BLaER1 treated with 17β-estradiol and CSF1 and Interleukin-3, amounts not matched to agents 10 nM and 100 nM (cell line): ENCODE measurements at regions not wholly inside any gene's neighbourhood (a gene's known extent, or its start where the extent isn't known, plus 50 kb on each side); places are given as distances from the start of the nearest gene placed in this dataset.

Source experiments
- H3K27ac ChIP-seq, 11 experiments: shearing (Covaris generic); formaldehyde crosslinking; 2 replicates each; pipeline ENCODE4 v1.8.1; 2022
- H3K27me3 ChIP-seq, 11 experiments: shearing (Covaris generic); formaldehyde crosslinking; 2 replicates each; pipeline ENCODE4 v1.8.1; 2022
- H3K36me3 ChIP-seq, 11 experiments: shearing (Covaris generic); formaldehyde crosslinking; 2 replicates each; pipeline ENCODE4 v1.8.1; 2022
- H3K4me1 ChIP-seq, 10 experiments: shearing (Covaris generic); formaldehyde crosslinking; 2 replicates each; pipeline ENCODE4 v1.8.1; 2022
- H3K4me2 ChIP-seq, 11 experiments: shearing (Covaris generic); formaldehyde crosslinking; 2 replicates each; pipeline ENCODE4 v1.8.1; 2022
- H3K4me3 ChIP-seq, 10 experiments: shearing (Covaris generic); formaldehyde crosslinking; 2 replicates each; pipeline ENCODE4 v1.8.1; 2022
- H3K9ac ChIP-seq, 11 experiments: shearing (Covaris generic); formaldehyde crosslinking; 2 replicates each; pipeline ENCODE4 v1.8.1; 2022
- H3K9me3 ChIP-seq, 11 experiments: shearing (Covaris generic); formaldehyde crosslinking; replicated peaks in 1 of 11; 2 replicates each; pipeline ENCODE4 v1.8.1; 2022
- H4K20me1 ChIP-seq, 11 experiments: shearing (Covaris generic); formaldehyde crosslinking; 2 replicates each; pipeline ENCODE4 v1.8.1; 2022
- Cebpa-rat ChIP-seq, 11 experiments: shearing (Covaris generic); IDR thresholded peaks; 2 replicates each; pipeline ENCODE4 v1.8.1; 2022

DNA sequence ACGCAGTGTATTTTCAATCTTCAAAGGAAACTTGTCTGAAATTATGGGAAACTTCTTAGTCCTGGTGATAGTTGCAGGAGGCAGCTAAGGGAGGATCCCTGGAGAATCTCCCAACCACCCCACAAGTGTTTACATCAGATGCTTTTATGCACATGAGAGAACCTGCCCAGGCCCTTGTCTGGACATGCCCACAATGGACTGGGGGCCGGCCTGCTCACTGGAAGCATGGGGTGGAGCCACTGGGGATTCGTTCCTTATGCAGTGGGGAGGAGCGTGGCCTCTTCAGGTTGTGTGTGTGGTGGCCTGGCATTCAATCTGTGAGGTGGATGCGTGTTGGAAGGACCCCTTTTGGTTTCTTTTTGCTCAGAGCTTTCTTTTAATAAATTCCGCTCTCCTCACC, 398.7 kb upstream of the PPP1R2C start:
- peaks cover 8 to 57% (median 19%) of the 10 kb centered on the region in 11 experiments; a peak in 20 of 22 replicates for H3K9me3 ChIP-seq

DNA sequence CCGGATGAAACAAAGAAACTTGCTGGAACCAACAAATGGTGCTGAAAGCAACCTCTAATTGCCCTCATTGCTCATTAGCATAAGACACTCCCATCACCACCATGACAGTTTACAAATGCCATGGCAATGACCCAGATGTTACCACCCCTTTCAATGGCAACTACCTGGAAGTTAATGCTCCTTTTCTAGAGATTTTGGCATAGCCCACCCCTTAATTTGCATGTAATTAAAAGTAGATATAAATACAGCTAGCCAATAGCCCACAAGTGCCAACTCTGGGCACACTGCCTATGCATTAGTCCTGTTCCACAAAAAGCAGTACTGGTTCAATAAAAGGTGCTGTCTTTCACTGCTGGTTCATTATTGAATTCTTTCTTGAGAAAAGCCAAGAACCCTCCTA, 410.3 kb upstream of the PPP1R2C start:
- no peak for TF ChIP-seq Cebpa-rat (IDR thresholded peaks at IDR 0.05)
- H3K27ac ChIP-seq: no peak overlapping the region
- H4K20me1 ChIP-seq: no peaks in the 10 kb centered on the region
- peaks cover 81 to 100% (median 97%) of the 10 kb centered on the region in 11 experiments for H3K27me3 ChIP-seq
- H3K9me3 ChIP-seq: peaks cover 0 to 23% (median 9%) of the 10 kb centered on the region in 11 experiments; a peak in 9 of 22 replicates
- no peak overlapping the region for H3K9ac ChIP-seq
- H3K36me3 ChIP-seq: no peaks in the 10 kb centered on the region
- no peak overlapping the region for H3K4me3 ChIP-seq
- no peaks in the 10 kb centered on the region for H3K4me1 ChIP-seq
- H3K4me2 ChIP-seq: no peak overlapping the region

More for the DNA sequence above, 398.7 kb upstream of the PPP1R2C start:
- no peaks in the 10 kb centered on the region for H4K20me1 ChIP-seq
- H3K27ac ChIP-seq: no peak overlapping the region
- H3K4me3 ChIP-seq: no peak overlapping the region
- no peak overlapping the region for H3K4me2 ChIP-seq
- H3K27me3 ChIP-seq: peaks cover 51 to 84% (median 78%) of the 10 kb centered on the region in 11 experiments
- H3K36me3 ChIP-seq: no peaks in the 10 kb centered on the region
- H3K4me1 ChIP-seq: peaks cover 0 to 6% (median 2%) of the 10 kb centered on the region in 10 experiments; a peak in 3 of 20 replicates
- no peak overlapping the region for H3K9ac ChIP-seq
- no peak for TF ChIP-seq Cebpa-rat (IDR thresholded peaks at IDR 0.05)

DNA sequence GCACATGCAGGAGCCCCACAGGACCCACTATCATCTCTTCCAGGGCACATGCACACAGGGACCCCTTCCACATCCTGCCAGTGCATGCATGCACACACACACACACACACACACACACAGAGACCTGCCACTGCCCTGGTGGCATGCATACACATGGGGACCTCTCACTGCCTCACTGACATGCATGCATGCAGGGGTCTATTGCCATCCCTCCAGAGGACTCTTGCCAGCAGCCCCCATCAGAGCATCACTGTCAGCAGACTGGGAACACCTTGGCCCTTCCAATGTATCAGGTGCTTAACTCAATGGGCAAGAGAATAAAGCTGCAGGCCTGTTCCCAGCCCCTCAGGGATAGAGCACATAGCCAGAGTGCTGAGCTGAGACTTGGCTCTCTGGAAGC, 433.6 kb upstream of the PPP1R2C start:
- no peak overlapping the region for H3K9ac ChIP-seq
- H3K4me1 ChIP-seq: no peaks in the 10 kb centered on the region
- no peaks in the 10 kb centered on the region for H3K36me3 ChIP-seq
- H4K20me1 ChIP-seq: no peaks in the 10 kb centered on the region
- H3K27me3 ChIP-seq: peaks cover 76 to 100% (median 97%) of the 10 kb centered on the region in 11 experiments; a peak in 21 of 22 replicates
- peaks cover 31 to 60% (median 41%) of the 10 kb centered on the region in 11 experiments for H3K9me3 ChIP-seq
- no peak overlapping the region for H3K4me3 ChIP-seq
- H3K27ac ChIP-seq: no peak overlapping the region
- no peak overlapping the region for H3K4me2 ChIP-seq
- no peak for TF ChIP-seq Cebpa-rat (IDR thresholded peaks at IDR 0.05)

DNA sequence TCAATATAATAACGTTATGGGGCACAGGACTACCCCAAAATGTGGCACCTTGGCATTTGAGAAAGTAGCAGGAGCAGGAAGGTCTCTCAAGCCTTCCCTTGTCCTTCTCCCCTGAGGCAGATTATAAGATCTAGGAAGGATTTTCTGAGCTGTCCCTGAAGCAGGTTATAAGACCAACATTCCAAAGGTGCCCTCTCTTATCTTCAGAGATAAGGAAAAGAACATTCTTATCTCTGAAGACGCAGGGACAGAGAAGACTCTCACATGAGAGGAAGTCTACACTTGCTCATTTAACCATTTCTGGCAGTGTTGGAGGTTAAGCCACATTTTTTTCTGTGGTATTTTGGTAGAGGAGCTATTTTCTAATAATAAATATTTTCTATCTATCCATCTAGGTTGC, 437.9 kb upstream of the MAOA start:
- H3K9ac ChIP-seq: no peak overlapping the region
- peaks cover 17 to 37% (median 22%) of the 10 kb centered on the region in 11 experiments; a peak in 20 of 22 replicates for H3K9me3 ChIP-seq
- H3K36me3 ChIP-seq: no peaks in the 10 kb centered on the region
- H3K27ac ChIP-seq: no peak overlapping the region
- peaks cover 52 to 94% (median 82%) of the 10 kb centered on the region in 11 experiments for H3K27me3 ChIP-seq
- H4K20me1 ChIP-seq: no peaks in the 10 kb centered on the region; a peak in 1 of 22 replicates
- H3K4me2 ChIP-seq: no peak overlapping the region
- H3K4me1 ChIP-seq: no peaks in the 10 kb centered on the region
- no peak for TF ChIP-seq Cebpa-rat (IDR thresholded peaks at IDR 0.05)
- no peak overlapping the region for H3K4me3 ChIP-seq

DNA sequence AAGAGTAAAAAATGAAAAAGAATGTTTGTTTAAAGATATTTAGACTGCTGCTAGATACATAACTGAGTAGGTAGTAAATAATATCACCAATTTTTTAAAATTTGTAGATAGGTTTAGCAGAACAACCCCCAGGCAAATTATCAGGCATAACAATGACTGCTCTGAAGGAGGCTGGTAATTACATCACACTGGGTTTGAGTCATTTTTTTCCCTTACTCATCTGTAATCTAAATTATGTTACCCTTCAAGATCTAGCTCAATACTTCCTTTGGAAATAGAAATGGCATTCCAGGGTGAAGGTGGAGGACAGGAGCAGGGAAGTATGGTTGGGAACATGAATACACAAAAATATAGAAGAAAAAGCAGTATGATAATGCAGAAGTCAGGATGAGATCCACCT, 431.6 kb upstream of the MAOA start:
- H3K27me3 ChIP-seq: peaks cover 68 to 97% (median 90%) of the 10 kb centered on the region in 11 experiments
- H3K9me3 ChIP-seq: no peaks in the 10 kb centered on the region
- H3K4me2 ChIP-seq: no peak overlapping the region
- TF ChIP-seq Cebpa-rat (IDR thresholded peaks at IDR 0.05): no peak
- no peak overlapping the region for H3K27ac ChIP-seq
- no peak overlapping the region for H3K9ac ChIP-seq
- no peak overlapping the region for H3K4me3 ChIP-seq
- no peaks in the 10 kb centered on the region; a peak in 1 of 22 replicates for H4K20me1 ChIP-seq
- no peaks in the 10 kb centered on the region for H3K36me3 ChIP-seq
- H3K4me1 ChIP-seq: no peaks in the 10 kb centered on the region

DNA sequence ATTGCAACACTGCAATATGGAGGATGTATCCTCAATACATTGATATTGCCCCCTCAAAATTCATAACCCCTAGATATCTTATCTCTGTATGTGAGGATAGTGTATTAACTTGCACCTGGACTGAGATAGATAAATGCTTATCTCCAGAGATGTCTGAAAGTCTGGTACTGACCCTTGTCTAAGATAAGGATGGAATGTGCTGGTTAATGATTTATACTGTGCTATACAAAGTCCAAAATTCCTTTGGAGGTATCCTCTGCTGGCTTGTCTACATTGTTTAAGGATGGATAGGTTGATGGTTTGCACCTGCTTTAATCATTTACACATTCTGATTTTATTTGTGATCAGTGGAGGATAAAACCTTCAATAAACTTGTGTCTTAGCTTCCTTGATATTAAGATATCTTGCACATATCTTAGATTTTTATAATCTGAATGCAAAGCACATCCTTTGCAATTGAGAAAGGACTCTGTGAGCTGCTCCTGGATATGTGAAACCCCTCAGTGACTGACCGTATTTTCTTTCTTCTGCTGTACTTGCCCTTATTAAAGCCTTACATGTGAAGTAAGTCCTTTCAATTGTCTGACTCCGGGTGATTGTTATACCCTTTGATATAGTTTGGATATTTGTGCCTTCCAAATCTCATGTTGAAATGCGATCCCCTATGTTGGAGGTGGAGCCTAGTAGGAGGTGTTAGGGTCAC, 430.3 kb upstream of the MAOA start:
- Histone ChIP-seq H3K27me3 (peaks cover 73 to 97% (median 90%) of the 10 kb centered on the region in 11 experiments), H3K27ac (no peak overlapping the region), H3K9ac (no peak overlapping the region), H3K36me3 (no peaks in the 10 kb centered on the region), H3K4me3 (no peak overlapping the region), H4K20me1 (no peaks in the 10 kb centered on the region), H3K9me3 (no peaks in the 10 kb centered on the region), H3K4me1 (no peaks in the 10 kb centered on the region), H3K4me2 (no peak overlapping the region)
- no peak for TF ChIP-seq Cebpa-rat (IDR thresholded peaks at IDR 0.05)

DNA sequence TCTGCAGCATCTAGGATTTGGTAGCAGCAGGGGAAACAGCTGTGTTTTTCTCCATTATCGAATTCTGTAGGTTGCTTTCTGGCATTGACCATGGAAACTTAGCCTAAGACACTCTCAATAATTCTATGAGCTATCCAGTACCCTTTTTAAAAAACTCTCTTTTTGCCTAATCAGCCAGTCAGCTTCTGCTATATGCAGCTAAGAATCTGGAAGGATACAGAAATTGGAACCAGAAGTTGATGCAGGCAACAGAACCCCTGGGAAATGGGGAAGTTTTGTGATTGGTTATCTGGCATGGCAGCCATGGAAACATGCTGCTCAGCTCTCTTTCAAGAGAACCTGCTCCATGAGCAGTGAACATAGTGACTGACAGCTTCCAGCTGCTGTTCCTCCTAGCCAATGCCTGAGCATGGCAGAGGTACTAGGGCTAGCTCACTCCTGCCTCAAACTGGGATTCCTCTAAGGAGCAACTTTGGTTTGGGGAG, 417.6 kb upstream of the MAOA start:
- Histone ChIP-seq H3K4me3 (no peak overlapping the region), H3K27ac (no peak overlapping the region), H4K20me1 (no peaks in the 10 kb centered on the region), H3K9ac (no peak overlapping the region), H3K36me3 (no peaks in the 10 kb centered on the region), H3K4me1 (no peaks in the 10 kb centered on the region), H3K27me3 (peaks cover 84 to 98% (median 91%) of the 10 kb centered on the region in 11 experiments), H3K9me3 (no peaks in the 10 kb centered on the region; a peak in 2 of 22 replicates), H3K4me2 (no peak overlapping the region)
- TF ChIP-seq Cebpa-rat (IDR thresholded peaks at IDR 0.05): no peak

DNA sequence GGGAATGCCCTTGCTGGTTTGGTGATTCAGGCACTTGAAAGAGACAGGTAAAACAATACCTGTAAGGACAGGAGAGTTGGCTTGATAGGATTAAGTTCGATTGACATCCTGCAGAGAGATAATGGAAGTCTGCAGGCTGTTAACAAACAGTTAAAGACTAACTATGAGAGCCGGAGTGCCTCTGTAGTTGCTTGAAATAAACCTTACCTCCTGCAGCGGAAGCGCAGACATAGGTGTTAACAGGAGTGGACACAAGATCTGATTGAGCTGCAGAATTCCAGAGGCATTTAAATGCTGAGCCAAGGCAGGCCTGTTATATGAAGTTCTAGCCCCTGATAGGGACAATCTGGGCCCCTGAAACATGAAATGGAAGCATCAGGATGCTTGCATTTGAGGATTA, 416.7 kb upstream of the MAOA start:
- H3K4me3 ChIP-seq: no peak overlapping the region
- peaks cover 84 to 98% (median 91%) of the 10 kb centered on the region in 11 experiments for H3K27me3 ChIP-seq
- TF ChIP-seq Cebpa-rat (IDR thresholded peaks at IDR 0.05): no peak
- H3K27ac ChIP-seq: no peak overlapping the region
- no peaks in the 10 kb centered on the region for H3K36me3 ChIP-seq
- no peaks in the 10 kb centered on the region for H3K4me1 ChIP-seq
- H4K20me1 ChIP-seq: no peaks in the 10 kb centered on the region
- H3K4me2 ChIP-seq: no peak overlapping the region
- no peaks in the 10 kb centered on the region; a peak in 2 of 22 replicates for H3K9me3 ChIP-seq
- no peak overlapping the region for H3K9ac ChIP-seq

DNA sequence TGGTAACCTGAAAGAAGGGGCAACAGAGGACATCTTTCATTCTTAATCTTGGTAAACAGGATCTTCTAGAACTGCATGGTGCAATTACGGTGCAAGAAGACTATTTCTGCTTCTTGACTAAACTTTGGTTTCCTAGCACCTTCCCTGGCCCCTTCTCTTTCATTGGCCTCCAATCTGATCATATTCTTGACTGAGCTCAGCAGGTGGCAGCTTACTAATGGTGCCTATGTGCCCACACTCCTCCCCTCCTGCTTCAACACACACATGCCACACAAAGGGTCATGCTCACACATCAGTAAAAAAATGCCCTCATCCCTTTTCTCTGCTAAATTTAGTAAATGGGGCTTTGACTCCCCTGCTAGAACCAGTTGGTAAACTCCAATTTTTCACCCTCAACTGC, 400.5 kb upstream of the MAOA start:
- peaks cover 0 to 18% (median 0%) of the 10 kb centered on the region in 11 experiments; a peak in 11 of 22 replicates for H3K9me3 ChIP-seq
- no peaks in the 10 kb centered on the region; a peak in 2 of 22 replicates for H4K20me1 ChIP-seq
- no peak overlapping the region for H3K9ac ChIP-seq
- H3K27ac ChIP-seq: no peak overlapping the region
- TF ChIP-seq Cebpa-rat (IDR thresholded peaks at IDR 0.05): no peak
- no peak overlapping the region for H3K4me2 ChIP-seq
- no peaks in the 10 kb centered on the region for H3K36me3 ChIP-seq
- H3K4me1 ChIP-seq: no peaks in the 10 kb centered on the region
- peaks cover 81 to 99% (median 95%) of the 10 kb centered on the region in 11 experiments for H3K27me3 ChIP-seq
- no peak overlapping the region for H3K4me3 ChIP-seq
